SHP77 (cell line): ENCODE measurements at regions not wholly inside any gene's neighbourhood (a gene's known extent, or its start where the extent isn't known, plus 50 kb on each side); places are given as distances from the start of the nearest gene placed in this dataset.
"Not testable (repeated sequence)": the region's sequence is repeated elsewhere in the genome, so short reads cannot be mapped to it uniquely, and the experiment has no call there.

Source experiments
- DNase-seq, 2 experiments: peaks; one replicate each; lab custom pipeline; 2025; lab: John Stamatoyannopoulos, UW

GRCh38 chr6:22106961-22107360 lies 189.9 kb downstream of the PRL start:
- no peak for DNase-seq

DNA sequence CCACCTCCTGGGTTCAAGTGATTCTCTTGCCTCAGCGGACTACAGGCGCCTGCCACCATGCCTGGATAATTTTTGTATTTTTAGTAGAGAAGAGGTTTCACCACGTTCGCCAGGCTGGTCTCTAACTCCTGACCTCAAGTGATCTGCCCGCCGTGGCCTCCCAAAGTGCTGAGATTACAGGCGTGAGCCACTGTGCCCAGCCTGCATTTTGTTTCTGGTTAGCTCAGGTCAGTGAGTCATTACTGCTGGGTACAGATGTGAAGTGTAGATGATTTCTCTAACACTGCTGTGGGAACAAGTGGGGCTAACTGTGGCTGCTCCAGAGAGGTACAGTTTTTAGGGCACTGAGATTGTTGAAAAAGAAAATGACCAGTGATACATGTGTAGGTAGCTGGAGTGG lies 188.6 kb downstream of the PRL start:
- DNase-seq: no peak

DNA sequence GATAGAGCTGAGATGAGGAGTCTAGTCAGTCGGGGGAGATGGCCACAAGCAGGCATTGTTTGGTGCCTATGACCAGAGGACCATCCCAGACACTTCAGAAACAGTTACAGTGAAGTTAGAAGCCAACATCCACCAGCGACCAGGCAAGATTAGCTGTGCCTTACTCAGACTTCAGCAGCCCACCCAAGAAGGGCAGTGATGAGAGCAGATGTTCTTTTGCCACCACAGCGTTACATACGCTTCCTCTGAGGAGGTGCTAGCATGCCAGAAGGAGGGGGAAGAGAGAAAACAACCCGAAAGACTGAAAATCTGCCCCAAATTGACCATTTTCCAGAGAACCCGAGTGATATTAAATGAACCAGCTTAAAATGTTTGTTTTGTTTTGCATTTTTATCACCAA lies 186.8 kb downstream of the PRL start:
- no peak for DNase-seq

DNA sequence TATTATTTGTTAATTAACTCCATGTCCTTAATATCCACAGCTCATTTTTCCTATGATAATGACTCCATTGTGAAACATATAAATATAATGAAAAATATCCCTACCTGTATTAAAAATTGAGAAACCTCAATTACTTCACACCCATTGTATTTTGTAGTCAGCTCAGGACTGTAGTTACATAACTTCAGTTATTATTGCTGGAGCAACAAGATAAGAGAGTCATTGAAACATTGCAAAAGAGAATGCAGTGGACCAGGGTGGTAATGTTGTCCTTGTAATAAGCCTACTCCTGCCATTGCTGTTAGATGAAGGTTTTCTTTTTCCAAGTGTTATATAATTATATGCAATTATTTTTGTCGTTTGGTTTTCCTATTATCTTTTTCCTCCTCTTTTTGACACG lies 184.4 kb downstream of the PRL start:
- no peak for DNase-seq

DNA sequence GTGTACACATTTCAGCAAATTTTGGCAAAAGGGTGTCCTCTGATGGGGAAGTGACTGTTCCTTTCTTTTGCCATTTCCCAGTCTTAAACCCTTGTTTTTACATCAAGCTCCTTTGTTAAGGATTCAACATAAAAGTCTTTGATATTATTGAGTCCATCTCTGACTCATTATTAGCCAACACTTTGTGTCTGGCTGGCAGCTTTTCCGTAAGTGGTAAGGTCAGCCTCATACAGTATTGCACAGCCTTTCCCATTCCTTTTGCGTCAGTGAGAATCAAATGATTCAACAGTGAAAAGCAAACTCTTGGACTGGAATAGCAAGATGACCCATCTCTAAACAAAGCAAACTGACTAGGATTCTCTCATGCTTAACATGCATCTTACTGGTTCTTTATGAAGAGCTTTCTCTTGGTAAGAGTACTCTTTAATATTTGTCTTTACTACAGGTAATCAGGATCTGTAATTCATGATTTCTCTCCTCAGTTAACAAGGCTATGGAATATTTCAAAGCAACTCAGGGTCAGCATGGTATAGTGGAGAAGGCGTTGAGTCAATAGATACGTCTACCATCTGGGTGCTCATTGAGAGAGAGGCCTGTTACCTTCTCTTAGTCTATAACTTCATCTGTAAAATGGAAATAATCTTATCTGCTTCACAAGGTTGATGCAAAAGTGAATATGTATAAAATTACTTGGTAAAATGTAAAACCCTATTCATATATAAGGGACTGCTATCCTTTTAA lies 183.6 kb downstream of the PRL start:
- peak; percentile 63 to 85 for DNase-seq

DNA sequence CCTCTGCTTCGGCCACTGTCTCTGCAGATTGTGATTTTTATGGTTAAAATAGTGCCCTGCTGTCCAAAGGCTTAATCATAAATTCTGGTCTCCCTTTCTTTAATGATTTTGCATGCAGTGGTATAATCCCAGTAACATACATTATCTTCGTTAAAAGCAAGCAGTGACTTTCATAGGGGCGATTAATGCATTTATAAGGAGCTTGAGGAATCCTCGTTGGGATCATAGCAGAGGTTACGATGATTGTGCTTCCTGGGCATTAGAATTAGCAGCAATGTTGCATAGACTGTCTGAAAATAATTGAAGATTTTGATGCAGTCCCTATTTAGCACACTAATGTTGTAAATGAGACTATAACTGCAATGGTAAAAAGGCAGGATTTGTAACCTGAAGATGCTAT lies 181.3 kb downstream of the PRL start:
- no peak for DNase-seq

GRCh38 chr6:22117631-22118030 lies 179.2 kb downstream of the PRL start:
- no peak for DNase-seq

DNA sequence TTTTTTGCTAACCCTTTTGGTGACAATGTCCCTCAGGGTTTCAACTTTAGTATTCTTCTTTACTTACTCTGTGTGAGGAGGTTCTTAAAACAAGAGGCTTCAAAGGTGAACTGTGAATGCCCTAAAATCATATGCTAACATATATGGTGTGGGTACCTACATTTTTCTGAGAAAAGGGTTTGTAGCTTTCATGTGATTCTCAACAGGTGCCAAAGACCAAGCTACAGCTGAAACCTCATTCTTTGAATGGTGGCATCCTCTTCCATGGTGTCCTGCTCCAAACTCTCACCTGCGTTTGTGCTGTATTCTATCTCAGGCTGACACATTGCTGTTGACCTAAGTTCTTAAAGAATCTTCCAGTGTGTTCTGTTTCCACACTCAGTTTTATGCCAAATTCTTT lies 177.3 kb downstream of the PRL start:
- DNase-seq: no peak

DNA sequence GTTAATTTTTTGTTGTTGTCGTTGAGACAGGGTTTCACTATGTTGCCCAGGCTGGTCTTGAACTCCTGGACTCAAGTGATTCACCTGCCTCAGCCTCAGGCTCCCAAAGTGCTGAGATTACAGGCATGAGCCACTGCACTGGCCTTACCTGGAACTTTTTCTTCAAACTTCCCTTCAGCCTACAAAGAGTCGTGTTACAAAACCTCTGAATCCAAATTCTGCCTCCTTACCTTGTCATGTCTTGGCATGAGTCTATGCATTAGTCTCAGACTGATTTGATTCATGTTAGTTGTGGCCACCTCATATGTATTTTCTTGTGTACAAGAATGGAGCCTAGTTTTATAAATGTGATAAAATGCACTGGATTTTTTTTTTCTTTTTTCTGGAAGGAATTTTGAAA lies 172.1 kb downstream of the PRL start:
- no peak for DNase-seq

- DNase-seq: no peak
Measured at GRCh38 chr6:22126910-22127309, 169.9 kb downstream of the PRL start.

GRCh38 chr6:22129751-22130150 lies 167.1 kb downstream of the PRL start:
- DNase-seq: no peak

DNA sequence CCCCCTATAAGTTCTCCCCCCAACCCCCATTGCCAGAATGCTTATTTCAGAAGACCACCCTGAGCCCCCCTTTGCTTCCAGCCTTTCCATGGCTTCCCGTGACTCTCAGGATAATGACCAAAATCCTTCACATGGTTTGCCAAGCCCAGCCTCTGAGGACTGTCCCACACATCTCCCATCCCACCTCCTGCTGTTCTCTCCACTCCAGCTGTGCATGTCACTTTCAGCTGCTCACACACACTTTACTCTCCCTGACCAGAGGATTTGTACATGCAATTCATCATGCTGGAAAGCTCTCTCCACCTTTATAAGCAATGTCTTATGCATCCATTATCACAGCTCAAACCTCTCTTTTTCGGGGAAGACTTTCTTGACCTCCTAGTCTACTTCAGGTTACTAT lies 164.2 kb downstream of the PRL start:
- DNase-seq: no peak

GRCh38 chr6:22133357-22133756 lies 163.5 kb downstream of the PRL start:
- no peak for DNase-seq

DNA sequence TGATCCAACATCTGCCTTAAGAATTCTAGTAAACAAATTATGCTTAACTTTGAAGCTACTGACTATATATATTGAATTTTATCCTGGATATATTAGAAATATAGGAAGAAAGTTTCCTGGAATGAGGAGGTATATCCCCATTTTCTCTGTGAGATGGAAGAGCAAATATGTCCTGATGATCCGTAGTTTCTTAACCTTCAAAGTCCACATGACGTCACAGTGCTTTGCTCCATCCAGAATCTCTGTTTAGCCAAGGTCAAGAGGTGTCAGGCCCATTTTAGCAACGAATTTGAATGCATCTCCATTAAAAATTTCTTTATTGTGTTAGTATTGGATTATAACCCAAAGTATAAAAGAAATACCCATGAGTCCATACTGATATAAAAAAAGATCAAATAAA lies 162.5 kb downstream of the PRL start:
- DNase-seq: no peak

DNA sequence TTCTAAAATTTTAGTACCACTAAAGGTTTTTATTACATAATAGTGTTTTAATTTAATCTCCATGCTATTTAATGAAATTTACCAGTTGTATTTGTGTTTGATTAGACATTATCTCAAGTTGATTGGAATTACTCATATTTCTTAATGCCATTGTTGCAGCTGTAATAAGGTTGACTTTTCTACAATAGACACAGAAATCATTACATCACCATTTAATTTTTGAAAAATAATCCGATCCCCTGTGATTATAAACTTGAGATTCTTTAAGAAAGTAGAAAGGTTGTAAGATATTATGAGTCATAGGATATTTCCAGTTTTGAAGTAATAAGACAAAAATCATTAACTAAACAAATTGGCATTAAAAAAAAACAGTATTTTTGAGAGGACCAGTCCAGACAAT lies 161.4 kb downstream of the PRL start:
- DNase-seq: no peak

- DNase-seq: not testable (repeated sequence)
Measured at GRCh38 chr6:22140736-22141135, 156.1 kb downstream of the PRL start.

DNA sequence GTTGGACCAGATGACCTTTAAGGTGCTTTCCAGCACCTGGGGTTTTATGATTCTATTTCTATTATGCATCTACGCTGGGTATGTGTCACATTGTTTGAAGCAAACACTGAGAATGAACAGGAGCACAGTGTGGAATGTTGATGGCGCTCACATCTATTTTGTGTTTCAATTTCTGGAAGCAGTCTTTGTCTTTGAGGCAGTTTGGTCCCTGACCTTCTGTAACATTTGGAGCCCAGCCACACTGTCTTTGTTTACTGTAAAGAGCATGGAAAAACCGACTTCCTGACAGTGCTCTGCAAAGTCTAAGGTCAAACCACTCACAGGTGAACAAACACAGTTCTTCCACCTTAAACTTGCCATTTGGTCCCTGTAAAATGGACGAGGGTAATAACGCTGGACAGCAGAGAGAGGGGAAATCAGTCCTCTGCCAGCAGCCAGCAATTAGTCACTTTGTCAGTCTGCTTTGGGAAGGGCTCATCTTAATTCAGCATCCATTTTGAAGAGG lies 155.5 kb downstream of the PRL start:
- DNase-seq: peak; percentile 97

GRCh38 chr6:22142856-22143255 lies 154.0 kb downstream of the PRL start:
- no peak for DNase-seq

- no peak for DNase-seq
Measured at GRCh38 chr6:22145376-22145775, 151.5 kb downstream of the PRL start.

DNA sequence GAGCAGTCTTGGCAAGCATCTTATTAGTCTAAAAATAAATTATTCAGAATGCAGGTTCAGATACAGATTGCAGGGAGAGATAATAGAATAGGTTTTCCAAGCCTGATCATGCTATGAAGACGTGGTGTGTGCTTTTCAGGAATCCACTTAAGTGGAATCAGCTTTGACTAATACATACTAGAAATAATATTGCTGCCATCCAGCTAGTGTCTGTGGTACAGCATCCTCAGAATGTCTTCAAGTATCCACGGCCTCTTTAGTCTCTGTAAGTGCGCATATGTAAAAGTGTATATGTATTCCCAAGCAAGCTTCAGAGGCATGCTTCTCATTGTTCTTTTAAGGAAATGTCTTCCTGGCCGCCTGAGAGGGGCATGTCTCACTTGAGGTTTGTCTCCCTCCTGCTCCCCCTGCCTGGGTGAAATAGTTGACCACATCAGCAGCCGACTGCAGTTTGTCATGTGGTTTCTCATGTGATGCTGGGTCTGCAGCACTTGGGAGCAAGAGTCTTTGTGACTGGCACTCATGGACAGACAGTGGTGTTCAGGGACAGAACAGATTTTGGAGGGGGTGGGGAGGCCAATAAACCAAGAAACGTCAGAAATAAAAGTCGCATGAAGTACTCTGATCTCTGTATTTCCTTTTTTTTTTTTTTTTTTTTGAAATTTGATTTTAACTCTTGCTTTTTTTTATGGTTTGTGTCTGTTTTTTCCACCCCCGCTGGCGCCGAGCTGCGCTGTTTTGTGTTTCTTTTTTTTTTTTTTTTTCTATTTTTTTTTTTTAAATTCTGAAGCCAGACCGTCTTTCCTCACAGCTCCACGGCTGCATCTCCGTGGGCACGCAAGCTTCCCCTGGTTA lies 150.8 kb downstream of the PRL start:
- DNase-seq: peak in 1 of 2 experiments; percentile 7

GRCh38 chr6:22146678-22146930 lies 150.2 kb downstream of the PRL start:
- no peak for DNase-seq

- DNase-seq: no peak
Measured at GRCh38 chr6:22146931-22147701, 149.7 kb downstream of the PRL start.
